Lung (tissue), 11 donors: ENCODE measurements at regions not wholly inside any gene's neighbourhood (a gene's known extent, or its start where the extent isn't known, plus 50 kb on each side); places are given as distances from the start of the nearest gene placed in this dataset.

Source experiments
- ATAC-seq: fragments of 200-7000 bp; cut with Tn5 transposase; one replicate; pipeline ENCODE4 v1.9.1; 2020; ENCODE audit warnings: moderate number of reproducible peaks; ENCODE audit not compliant: insufficient read depth, low FRiP score
- DNase-seq, 3 donors: peaks; one replicate each; pipeline ENCODE4 v3.0.0-alpha.2; 2013 to 2017
- H3K27ac ChIP-seq, 2 donors: one replicate each; pipeline ENCODE4 v1.5.1; 2013; ENCODE audit warnings: mild to moderate bottlenecking in 2 of 2, moderate library complexity in 2 of 2, control low read depth in 1 of 2, inconsistent platforms in 1 of 2, low read depth in 1 of 2, low read length in 1 of 2
- H3K27me3 ChIP-seq, 3 donors: one replicate each; pipeline ENCODE4 v1.5.1; 2013; ENCODE audit warnings: low read length in 2 of 3; ENCODE audit not compliant: control insufficient read depth in 3 of 3, insufficient read depth in 3 of 3
- H3K36me3 ChIP-seq, 4 donors: one replicate each; pipeline ENCODE4 v1.5.1; 2013; ENCODE audit warnings: low read length in 4 of 4, mild to moderate bottlenecking in 1 of 4, moderate library complexity in 1 of 4; ENCODE audit not compliant: control insufficient read depth in 4 of 4, insufficient read depth in 4 of 4
- H3K4me1 ChIP-seq, 5 donors: one replicate each; pipeline ENCODE4 v1.5.1; 2013; ENCODE audit warnings: low read length in 5 of 5, mild to moderate bottlenecking in 2 of 5, moderate library complexity in 1 of 5; ENCODE audit not compliant: control insufficient read depth in 5 of 5, insufficient read depth in 5 of 5
- H3K4me3 ChIP-seq: one replicate; pipeline ENCODE4 v1.5.1; 2013; ENCODE audit warnings: mild to moderate bottlenecking, control low read depth, moderate library complexity
- H3K9ac ChIP-seq, 2 donors: one replicate each; pipeline ENCODE4 v1.5.1; 2013; ENCODE audit warnings: low read length in 2 of 2, control low read depth in 1 of 2; ENCODE audit not compliant: insufficient read depth in 1 of 2
- H3K9me3 ChIP-seq, 4 donors: one replicate each; pipeline ENCODE4 v1.5.1; 2013; ENCODE audit warnings: low read length in 3 of 4, mild to moderate bottlenecking in 1 of 4, moderate library complexity in 1 of 4; ENCODE audit not compliant: control insufficient read depth in 4 of 4, insufficient read depth in 3 of 4
- CTCF ChIP-seq: IDR thresholded peaks from 2 replicates; pipeline ENCODE4 v1.5.1; 2012; ENCODE audit warnings: mild to moderate bottlenecking; ENCODE audit errors: control extremely low read depth, extremely low read depth
- WGBS, 2 donors: extraction: QIAGEN DNeasy Blood & Tissue Kit; methylation state at CpG; one replicate each; pipeline ENCODE4 v1.1.7; 2013; 5-methylcytosine and 5-hydroxymethylcytosine counted together
- donor health status: control.
- donor health status: control.
- donor health status: Bipolar disorder and iron deficiency.
- donor health status: healthy.
- donor health status: DM: yes; HTN: yes; CAD: no.

- Histone ChIP-seq H3K4me1 (peaks cover 0 to 15% (median 11%) of the 10 kb centered on the region in 5 donors), H3K9ac (no peak overlapping the region), H3K9me3 (no peaks in the 10 kb centered on the region), H3K36me3 (no peaks in the 10 kb centered on the region), H3K4me3 (no peak overlapping the region), H3K27me3 (no peaks in the 10 kb centered on the region), H3K27ac (no peak overlapping the region)
- no peak for ATAC-seq
- TF ChIP-seq CTCF, result no peak
- DNase-seq, result no peak
- WGBS, 2 donors, result 69 to 70% methylated on average over 2 of the region's 2 CpGs
Observed at GRCh38 chr10:29807163-29807806, 172.5 kb upstream of the SVIL start.

- no peak overlapping the region for H3K9ac ChIP-seq
- no peak for TF ChIP-seq CTCF
- no peak overlapping the region for H3K27ac ChIP-seq
- WGBS, 2 donors, result 72 to 82% methylated on average over 2 of the region's 2 CpGs
- no peak overlapping the region for H3K4me3 ChIP-seq
- ATAC-seq (no peak), DNase-seq (no peak)
- peaks cover 0 to 10% (median 2%) of the 10 kb centered on the region in 5 donors for H3K4me1 ChIP-seq
- no peaks in the 10 kb centered on the region for H3K9me3 ChIP-seq
- H3K27me3 ChIP-seq, result no peaks in the 10 kb centered on the region
- no peaks in the 10 kb centered on the region for H3K36me3 ChIP-seq
Observed at GRCh38 chr10:29806350-29806788, 171.6 kb upstream of the SVIL start.

- H3K9me3 ChIP-seq, result no peaks in the 10 kb centered on the region
- TF ChIP-seq CTCF, result no peak
- H3K4me3 ChIP-seq, result no peak overlapping the region
- H3K4me1 ChIP-seq, result peaks cover 0 to 7% (median 0%) of the 10 kb centered on the region in 5 donors
- no peak overlapping the region for H3K9ac ChIP-seq
- DNase-seq (no peak), ATAC-seq (no peak)
- 72 to 73% methylated on average over 5 of the region's 5 CpGs for WGBS, 2 donors
- no peak overlapping the region for H3K27ac ChIP-seq
- no peaks in the 10 kb centered on the region for H3K36me3 ChIP-seq
- no peaks in the 10 kb centered on the region for H3K27me3 ChIP-seq
Observed at GRCh38 chr10:29805134-29805723, 170.5 kb upstream of the SVIL start.
